Colonic mucosa (tissue), 4 donors: ENCODE measurements at regions not wholly inside any gene's neighbourhood (a gene's known extent, or its start where the extent isn't known, plus 50 kb on each side); places are given as distances from the start of the nearest gene placed in this dataset.

Experiments
- DNase-seq: peaks from one replicate; pipeline ENCODE4 v3.0.0-alpha.2; 2020
- H3K27ac ChIP-seq: fragments of 200-600 bp; one replicate; pipeline ENCODE4 v1.8.0; 2021
- H3K27me3 ChIP-seq: fragments of 200-600 bp; one replicate; pipeline ENCODE4 v1.8.0; 2021
- H3K36me3 ChIP-seq: fragments of 200-600 bp; one replicate; pipeline ENCODE4 v1.8.0; 2021
- H3K4me1 ChIP-seq: fragments of 200-600 bp; one replicate; pipeline ENCODE4 v1.8.0; 2021; ENCODE audit warnings: mild to moderate bottlenecking
- H3K4me3 ChIP-seq: fragments of 200-600 bp; one replicate; pipeline ENCODE4 v1.8.0; 2021
- H3K9ac ChIP-seq, 2 donors: one replicate each; pipeline ENCODE4 v1.7.0; 2013; ENCODE audit warnings: control low read depth in 2 of 2, low read depth in 2 of 2, low read length in 2 of 2
- H3K9me3 ChIP-seq: fragments of 200-600 bp; one replicate; pipeline ENCODE4 v1.8.0; 2021
- intact Hi-C: fragments of 100-400 bp; cut with DNase I; formaldehyde crosslinking; loops from one replicate; pipeline ENCODE4 v1.14.1; 2022
- TF ChIP-seq, protein P1 (sequence below): fragments of 200-600 bp; IDR thresholded peaks from one replicate; pipeline ENCODE4 v1.8.0; 2022; ENCODE audit warnings: antibody characterized with exemption, mild to moderate bottlenecking
- donor health status: healthy.
- donor health status: DM: no; HTN: no; CAD: no.
- donor health status: DM: no; HTN: no; CAD: no.

DNA sequence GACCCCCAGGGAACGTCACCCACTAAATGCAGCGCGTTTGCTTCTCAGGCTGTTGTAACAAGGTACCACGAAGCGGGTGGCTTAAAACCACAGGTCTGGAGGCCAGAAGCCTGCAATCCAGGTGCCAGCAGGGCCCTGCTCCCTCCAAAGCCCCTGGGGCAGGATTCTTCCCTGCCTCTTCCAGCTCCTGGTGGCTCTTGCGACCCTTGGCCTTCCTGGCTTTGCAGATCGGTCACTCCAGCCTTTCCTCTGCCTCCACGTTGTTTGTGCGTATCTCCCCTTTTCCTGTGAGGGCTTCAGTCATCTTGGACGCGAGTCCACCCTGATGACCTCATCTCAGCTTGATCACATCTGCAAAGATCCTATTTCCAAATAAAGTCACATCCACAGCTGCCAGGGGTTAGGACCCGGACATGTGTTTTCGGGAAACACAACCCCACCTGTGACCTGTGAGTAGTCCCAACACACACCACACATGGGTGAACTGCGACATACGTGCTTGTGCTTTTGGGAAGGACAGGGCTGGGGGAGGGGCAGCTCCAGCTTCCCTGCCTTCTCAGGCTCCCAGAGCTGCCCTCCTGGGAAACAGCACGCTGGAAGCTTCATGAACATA lies 114.5 kb upstream of the NCOR2 start:
- Histone ChIP-seq H3K27me3 (no peaks in the 10 kb centered on the region), H3K4me3 (no peak overlapping the region), H3K9ac (peak overlapping the region; percentile 52 to 54), H3K36me3 (no peaks in the 10 kb centered on the region), H3K9me3 (no peaks in the 10 kb centered on the region), H3K4me1 (no peaks in the 10 kb centered on the region), H3K27ac (peak overlapping the region; percentile 53)
- intact Hi-C loops, result no loop called here
- TF ChIP-seq, protein P1, sequence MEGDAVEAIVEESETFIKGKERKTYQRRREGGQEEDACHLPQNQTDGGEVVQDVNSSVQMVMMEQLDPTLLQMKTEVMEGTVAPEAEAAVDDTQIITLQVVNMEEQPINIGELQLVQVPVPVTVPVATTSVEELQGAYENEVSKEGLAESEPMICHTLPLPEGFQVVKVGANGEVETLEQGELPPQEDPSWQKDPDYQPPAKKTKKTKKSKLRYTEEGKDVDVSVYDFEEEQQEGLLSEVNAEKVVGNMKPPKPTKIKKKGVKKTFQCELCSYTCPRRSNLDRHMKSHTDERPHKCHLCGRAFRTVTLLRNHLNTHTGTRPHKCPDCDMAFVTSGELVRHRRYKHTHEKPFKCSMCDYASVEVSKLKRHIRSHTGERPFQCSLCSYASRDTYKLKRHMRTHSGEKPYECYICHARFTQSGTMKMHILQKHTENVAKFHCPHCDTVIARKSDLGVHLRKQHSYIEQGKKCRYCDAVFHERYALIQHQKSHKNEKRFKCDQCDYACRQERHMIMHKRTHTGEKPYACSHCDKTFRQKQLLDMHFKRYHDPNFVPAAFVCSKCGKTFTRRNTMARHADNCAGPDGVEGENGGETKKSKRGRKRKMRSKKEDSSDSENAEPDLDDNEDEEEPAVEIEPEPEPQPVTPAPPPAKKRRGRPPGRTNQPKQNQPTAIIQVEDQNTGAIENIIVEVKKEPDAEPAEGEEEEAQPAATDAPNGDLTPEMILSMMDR, result no peak
- DNase-seq, result peak; percentile 27

DNA sequence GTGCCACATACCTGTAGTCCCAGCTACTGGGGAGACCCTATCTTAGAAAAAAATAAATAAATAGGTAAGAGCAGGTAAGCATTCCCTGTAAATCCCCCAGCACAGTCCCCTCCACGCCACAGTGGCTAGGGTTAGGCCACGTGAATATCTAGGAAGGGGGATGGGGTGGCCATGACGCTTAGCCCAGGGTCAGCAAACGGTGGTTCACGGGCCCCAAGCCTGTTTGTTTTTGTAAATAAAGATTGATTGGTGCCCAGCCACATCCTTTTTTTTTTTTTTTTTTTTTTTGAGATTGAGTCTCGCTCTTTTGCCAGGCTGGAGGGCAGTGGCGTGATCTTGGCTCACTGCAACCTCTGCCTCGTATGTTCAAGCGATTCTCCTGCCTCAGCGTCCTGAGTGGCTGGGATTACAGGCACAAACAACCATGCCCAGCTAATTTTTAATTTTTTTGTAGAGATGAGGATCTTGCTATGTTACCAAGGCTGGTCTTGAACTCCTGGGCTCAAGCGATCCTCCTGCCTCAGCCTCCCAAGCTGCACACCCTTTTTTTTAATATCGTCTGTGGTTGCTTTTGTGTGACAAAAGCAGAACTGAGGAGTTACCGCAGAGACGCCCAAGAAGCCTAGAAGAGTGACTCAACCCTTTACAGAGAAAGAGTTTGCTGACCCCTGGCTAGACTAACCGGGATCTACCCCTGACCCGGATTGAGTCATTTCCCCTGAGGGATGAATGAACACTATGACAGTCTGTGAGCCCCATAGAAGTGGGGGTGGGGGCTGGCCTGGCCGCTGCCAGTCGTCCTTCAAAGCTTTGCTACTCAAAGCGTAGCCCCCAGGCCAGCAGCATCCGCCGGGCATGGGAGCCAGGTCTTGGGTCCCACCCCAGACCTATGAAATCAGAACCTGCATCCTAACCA lies 113.7 kb upstream of the NCOR2 start:
- TF ChIP-seq, protein P1, result no peak
- Histone ChIP-seq H3K27ac (peak overlapping the region; percentile 53), H3K9ac (peak overlapping the region in 1 of 2 donors; percentile 52), H3K36me3 (no peaks in the 10 kb centered on the region), H3K27me3 (no peaks in the 10 kb centered on the region), H3K4me1 (no peaks in the 10 kb centered on the region), H3K4me3 (no peak overlapping the region), H3K9me3 (no peaks in the 10 kb centered on the region)
- peak; percentile 42 for DNase-seq
- intact Hi-C loops, result no loop called here

DNA sequence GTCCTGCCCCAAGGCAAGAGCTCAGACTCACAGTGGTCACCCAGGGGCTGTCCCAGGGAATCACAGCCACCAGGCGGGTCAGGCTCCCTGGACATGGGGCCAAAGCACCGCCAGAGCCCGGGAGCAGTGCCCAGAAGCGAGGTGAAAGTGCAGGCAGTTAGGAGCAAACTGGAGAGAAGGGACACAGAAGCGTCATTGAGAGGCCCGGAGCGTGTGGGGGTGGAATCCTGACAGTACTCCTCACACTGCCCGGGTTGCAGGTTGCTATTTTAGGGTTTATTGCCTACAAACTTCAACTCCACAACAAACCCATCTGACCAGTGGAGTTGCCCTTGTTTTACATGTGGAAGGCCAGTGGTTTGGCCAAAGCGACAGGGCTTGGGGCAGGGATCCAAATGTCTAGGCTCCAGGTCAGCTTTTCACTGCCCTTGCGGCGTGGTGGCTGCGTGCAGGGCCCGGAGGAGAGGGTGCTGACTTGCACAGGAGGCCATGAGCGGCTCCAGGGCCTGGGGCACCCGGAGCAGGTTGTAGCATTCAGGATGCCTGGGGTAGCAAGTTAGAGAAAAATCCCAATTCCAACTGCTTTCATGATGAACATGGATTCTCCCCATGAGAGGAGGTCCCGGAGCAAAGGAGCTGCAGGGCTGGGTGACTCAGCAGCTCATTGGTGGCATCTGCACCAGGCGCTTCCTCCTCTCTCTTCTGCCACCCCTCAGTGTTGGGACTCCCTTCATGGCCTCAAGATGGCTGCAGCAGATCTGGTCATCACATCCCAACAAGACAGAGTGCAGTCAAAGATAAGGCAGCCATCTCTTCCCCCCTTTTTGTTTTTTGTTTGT lies 112.3 kb upstream of the NCOR2 start:
- Histone ChIP-seq H3K9ac (no peak overlapping the region), H3K27me3 (no peaks in the 10 kb centered on the region), H3K27ac (no peak overlapping the region), H3K4me1 (no peaks in the 10 kb centered on the region), H3K36me3 (no peaks in the 10 kb centered on the region), H3K4me3 (no peak overlapping the region), H3K9me3 (no peaks in the 10 kb centered on the region)
- intact Hi-C loops, result no loop called here
- DNase-seq, result peak; percentile 57
- TF ChIP-seq, protein P1, result no peak

DNA sequence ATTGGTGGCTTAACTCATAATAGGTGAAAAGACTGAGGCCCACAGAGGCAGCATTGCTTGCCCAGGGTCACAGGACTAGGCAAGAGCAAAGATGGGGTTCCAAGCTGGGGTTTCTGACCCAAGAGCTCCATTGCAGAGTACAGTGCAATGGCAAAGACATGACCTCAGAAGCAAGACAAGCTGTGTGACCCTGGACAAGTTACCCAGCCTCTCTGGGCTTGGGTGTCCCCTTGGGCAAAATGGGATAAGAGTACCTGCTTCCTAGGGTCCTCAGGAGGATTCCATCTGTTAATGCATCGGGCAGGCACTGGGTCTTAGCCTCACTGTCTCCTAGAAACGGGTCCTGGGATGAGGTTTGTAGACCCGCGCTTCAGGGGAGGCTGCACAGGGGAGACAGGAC lies 111.6 kb upstream of the NCOR2 start:
- H3K27me3 ChIP-seq, result no peaks in the 10 kb centered on the region
- no peaks in the 10 kb centered on the region for H3K9me3 ChIP-seq
- intact Hi-C loops, result no loop called here
- TF ChIP-seq, protein P1, result no peak
- no peak overlapping the region for H3K4me3 ChIP-seq
- no peaks in the 10 kb centered on the region for H3K4me1 ChIP-seq
- DNase-seq, result no peak
- no peak overlapping the region for H3K9ac ChIP-seq
- H3K27ac ChIP-seq, result no peak overlapping the region
- no peaks in the 10 kb centered on the region for H3K36me3 ChIP-seq

DNA sequence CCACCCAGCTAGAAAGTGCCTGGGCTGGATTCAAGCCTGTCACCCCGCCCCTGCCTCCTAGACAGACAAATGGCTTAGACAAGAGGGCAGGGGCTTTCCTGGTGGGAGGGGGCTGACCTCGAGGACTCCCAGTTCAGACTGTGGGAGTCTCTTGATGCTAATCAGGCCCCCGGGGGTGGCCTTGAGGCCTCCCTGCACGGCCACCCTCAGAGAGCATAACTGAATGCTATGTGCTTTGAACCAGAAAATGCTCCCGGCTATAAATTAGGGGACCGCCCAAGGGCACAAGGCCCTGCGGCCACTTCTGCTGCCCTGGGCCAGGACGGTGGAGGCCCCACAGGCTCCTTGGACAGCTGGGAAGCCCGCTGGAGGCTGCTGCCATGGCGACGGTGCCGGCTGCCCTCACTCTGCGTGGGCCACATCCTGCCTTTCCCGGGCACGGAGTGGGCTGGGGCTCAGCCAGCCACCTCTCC lies 111.0 kb upstream of the NCOR2 start:
- Histone ChIP-seq H3K4me1 (no peaks in the 10 kb centered on the region), H3K4me3 (no peak overlapping the region), H3K27me3 (no peaks in the 10 kb centered on the region), H3K36me3 (no peaks in the 10 kb centered on the region), H3K27ac (no peak overlapping the region), H3K9ac (no peak overlapping the region), H3K9me3 (no peaks in the 10 kb centered on the region)
- TF ChIP-seq, protein P1, result no peak
- intact Hi-C loops, result no loop called here
- DNase-seq, result no peak
